ENCODE measurements at regions not wholly inside any gene's neighbourhood (a gene's known extent, or its start where the extent isn't known, plus 50 kb on each side); places are given as distances from the start of the nearest gene placed in this dataset.

- DNase-seq, result no peak
Observed at GRCh38 chr9:13380903-13381302, 101.4 kb upstream of the MPDZ start.

GRCh38 chr9:13378154-13378553, 98.7 kb upstream of the MPDZ start:
- DNase-seq, result no peak

GRCh38 chr9:13377171-13377925, 97.9 kb upstream of the MPDZ start:
- no peak for DNase-seq

- no peak for DNase-seq
Observed at GRCh38 chr9:13372510-13372909, 93.0 kb upstream of the MPDZ start.

- DNase-seq, result no peak
Observed at GRCh38 chr9:13369431-13369830, 89.9 kb upstream of the MPDZ start.

GRCh38 chr9:13367784-13368183, 88.3 kb upstream of the MPDZ start:
- no peak for DNase-seq

GRCh38 chr9:13364271-13365000, 84.9 kb upstream of the MPDZ start:
- DNase-seq, result peak; percentile 2

GRCh38 chr9:13361076-13361475, 81.6 kb upstream of the MPDZ start:
- DNase-seq, result no peak

GRCh38 chr9:13360188-13360587, 80.7 kb upstream of the MPDZ start:
- no peak for DNase-seq

- DNase-seq, result no peak
Observed at GRCh38 chr9:13358128-13358527, 78.6 kb upstream of the MPDZ start.

- DNase-seq, result no peak
Observed at GRCh38 chr9:13354733-13355132, 75.2 kb upstream of the MPDZ start.

- no peak for DNase-seq
Observed at GRCh38 chr9:13352451-13352979, 73.0 kb upstream of the MPDZ start.

- peak; percentile 72 for DNase-seq
Observed at GRCh38 chr9:13351778-13352386, 72.4 kb upstream of the MPDZ start.

GRCh38 chr9:13332571-13332970, 53.1 kb upstream of the MPDZ start:
- DNase-seq, result no peak

GRCh38 chr9:13331320-13331719, 51.8 kb upstream of the MPDZ start:
- DNase-seq, result no peak

GRCh38 chr9:13330396-13331004, 51.0 kb upstream of the MPDZ start:
- DNase-seq, result no peak

All from COR-L47 (cell line).